CD4-positive, alpha-beta T cell treated with Interleukin-21 for 1 hour (primary cell): ENCODE measurements at regions not wholly inside any gene's neighbourhood (a gene's known extent, or its start where the extent isn't known, plus 50 kb on each side); places are given as distances from the start of the nearest gene placed in this dataset.

Experiments
- DNase-seq: peaks from one replicate; pipeline ENCODE4 v3.0.0-alpha.2; 2020

GRCh38 chr2:34126279-34126678 is 527.2 kb upstream of the FAM98A start:
- DNase-seq = no peak

GRCh38 chr2:34123996-34124785 is 525.1 kb upstream of the FAM98A start:
- DNase-seq = no peak

GRCh38 chr2:34121076-34121475 is 522.0 kb upstream of the FAM98A start:
- DNase-seq = no peak

- DNase-seq = no peak
These were observed 516.0 kb upstream of the FAM98A start for GRCh38 chr2:34115076-34115475.

- DNase-seq = no peak
These were observed 513.1 kb upstream of the FAM98A start for GRCh38 chr2:34112161-34112560.

- no peak for DNase-seq
These were observed 511.3 kb upstream of the FAM98A start for GRCh38 chr2:34110392-34110791.

- no peak for DNase-seq
These were observed 508.7 kb upstream of the FAM98A start for GRCh38 chr2:34107811-34108210.

- no peak for DNase-seq
These were observed 506.1 kb upstream of the FAM98A start for GRCh38 chr2:34105006-34105767.

- no peak for DNase-seq
These were observed 505.5 kb upstream of the FAM98A start for GRCh38 chr2:34104601-34105000.

GRCh38 chr2:34103437-34103836 is 504.3 kb upstream of the FAM98A start:
- DNase-seq = no peak

GRCh38 chr2:34102339-34102738 is 503.2 kb upstream of the FAM98A start:
- no peak for DNase-seq

GRCh38 chr2:34099377-34099776 is 500.3 kb upstream of the FAM98A start:
- no peak for DNase-seq

GRCh38 chr2:34098256-34098655 is 499.2 kb upstream of the FAM98A start:
- no peak for DNase-seq

- DNase-seq = peak; percentile 34
These were observed 497.6 kb upstream of the FAM98A start for GRCh38 chr2:34096562-34097171.

GRCh38 chr2:34093790-34094189 is 494.7 kb upstream of the FAM98A start:
- DNase-seq = no peak

- DNase-seq = no peak
These were observed 471.1 kb upstream of the FAM98A start for GRCh38 chr2:34070196-34070595.

- no peak for DNase-seq
These were observed 470.5 kb upstream of the FAM98A start for GRCh38 chr2:34069604-34070003.

- DNase-seq = no peak
These were observed 451.3 kb upstream of the FAM98A start for GRCh38 chr2:34050413-34050812.

GRCh38 chr2:34045101-34045655 is 446.1 kb upstream of the FAM98A start:
- no peak for DNase-seq

- DNase-seq = no peak
These were observed 438.8 kb upstream of the FAM98A start for GRCh38 chr2:34037886-34038285.

- no peak for DNase-seq
These were observed 438.1 kb upstream of the FAM98A start for GRCh38 chr2:34037157-34037556.

- no peak for DNase-seq
These were observed 432.0 kb upstream of the FAM98A start for GRCh38 chr2:34031097-34031496.

GRCh38 chr2:34030273-34030672 is 431.2 kb upstream of the FAM98A start:
- no peak for DNase-seq

GRCh38 chr2:34029073-34029472 is 430.0 kb upstream of the FAM98A start:
- no peak for DNase-seq
